GM21526 (cell line): ENCODE measurements at regions not wholly inside any gene's neighbourhood (a gene's known extent, or its start where the extent isn't known, plus 50 kb on each side); places are given as distances from the start of the nearest gene placed in this dataset.
"Not testable (repeated sequence)": the region's sequence is repeated elsewhere in the genome, so short reads cannot be mapped to it uniquely, and the experiment has no call there.

Experiments
- ATAC-seq: cut with Tn5 transposase; IDR thresholded peaks from one replicate; pipeline ENCODE4 v1.9.1; 2021; ENCODE audit warnings: moderate library complexity; ENCODE audit not compliant: unreplicated experiment, low FRiP score

DNA sequence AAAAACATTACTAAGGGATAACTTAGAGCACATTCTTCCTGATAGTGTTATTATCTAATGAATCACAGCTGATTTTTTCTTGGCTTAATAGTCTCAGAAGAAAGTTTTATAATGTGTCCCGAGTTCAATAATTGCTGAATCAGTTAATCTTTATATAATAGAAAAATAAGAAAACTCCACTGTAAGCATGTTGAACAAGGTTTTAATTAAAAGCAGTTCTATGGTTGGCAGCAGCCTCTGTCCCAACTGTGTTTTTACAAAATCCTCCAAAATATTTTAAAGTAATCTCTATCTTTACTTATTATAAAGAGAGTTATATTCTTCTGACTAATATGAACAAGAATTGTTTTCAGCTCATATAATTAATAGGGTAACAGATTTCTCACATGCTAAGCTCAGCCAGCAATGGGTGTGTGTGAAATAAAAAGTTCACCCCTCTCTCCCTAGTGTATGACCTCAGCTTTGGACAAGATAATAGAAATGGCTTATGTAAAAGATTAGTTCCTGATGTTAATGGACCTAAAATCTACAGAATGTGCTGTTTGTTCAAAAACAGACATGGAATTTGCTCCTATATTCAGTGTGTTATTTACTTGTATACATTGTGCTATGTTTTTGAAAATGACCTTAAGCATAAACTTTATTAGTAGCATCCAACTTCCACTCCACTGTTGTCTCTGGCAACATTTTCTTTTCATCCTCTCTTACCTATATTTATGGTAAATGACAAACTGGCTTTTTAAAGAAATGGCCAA, 67.1 kb upstream of the DCN start:
- no peak for ATAC-seq

DNA sequence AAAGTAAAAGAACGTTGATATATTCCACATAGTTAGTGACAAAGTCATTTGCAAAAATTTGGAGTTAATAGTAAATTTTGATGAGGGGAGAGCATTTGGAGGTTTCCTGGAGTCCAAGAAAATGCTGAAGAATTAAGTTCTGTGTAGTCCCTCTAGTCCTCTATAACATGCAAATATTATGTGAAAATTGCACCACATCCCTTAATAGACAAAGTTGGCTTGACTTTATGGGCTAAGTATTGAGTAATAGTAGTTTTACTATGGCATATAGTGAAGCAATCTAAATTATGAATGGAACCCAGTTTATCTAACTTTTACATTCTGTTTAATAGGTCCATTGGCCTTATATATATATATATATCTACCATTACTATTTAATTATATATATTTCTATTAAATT, 66.4 kb upstream of the DCN start:
- no peak for ATAC-seq

DNA sequence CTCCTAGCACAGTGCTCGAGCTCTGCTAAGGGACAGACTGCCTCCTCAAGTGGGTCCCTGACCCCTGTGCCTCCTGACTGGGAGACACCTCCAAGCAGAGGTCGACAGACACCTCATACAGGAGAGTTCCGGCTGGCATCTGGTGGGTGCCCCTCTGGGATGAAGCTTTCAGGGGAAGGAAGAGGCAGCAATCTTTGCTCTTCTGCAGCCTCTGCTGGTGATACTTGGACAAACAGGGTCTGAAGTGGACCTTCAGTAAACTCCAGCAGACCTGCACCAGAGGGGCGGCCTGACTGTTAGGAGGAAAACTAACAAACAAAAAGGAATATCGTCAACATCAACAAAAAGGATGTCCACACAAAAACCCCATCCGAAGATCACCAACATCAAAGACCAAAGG, 60.6 kb upstream of the DCN start:
- ATAC-seq, result not testable (repeated sequence)

DNA sequence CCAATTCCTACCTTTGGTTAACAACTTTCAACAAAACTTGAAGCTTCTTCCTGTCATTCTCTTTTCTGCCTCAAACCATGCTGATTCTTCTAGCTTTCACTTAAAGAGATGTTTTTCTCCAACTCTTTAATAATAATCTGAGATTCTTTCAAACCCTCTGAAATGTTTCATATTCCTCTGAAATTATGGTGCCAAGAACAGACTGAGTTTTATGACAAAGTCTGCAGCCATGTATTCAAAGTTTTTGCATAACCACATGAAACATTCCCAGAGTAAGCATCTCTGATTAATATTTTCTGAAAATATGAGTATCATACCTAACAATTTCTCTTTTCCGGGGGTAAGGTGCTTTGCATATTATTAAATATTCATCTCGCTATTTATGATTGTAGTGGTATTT, 59.1 kb upstream of the DCN start:
- ATAC-seq, result no peak

DNA sequence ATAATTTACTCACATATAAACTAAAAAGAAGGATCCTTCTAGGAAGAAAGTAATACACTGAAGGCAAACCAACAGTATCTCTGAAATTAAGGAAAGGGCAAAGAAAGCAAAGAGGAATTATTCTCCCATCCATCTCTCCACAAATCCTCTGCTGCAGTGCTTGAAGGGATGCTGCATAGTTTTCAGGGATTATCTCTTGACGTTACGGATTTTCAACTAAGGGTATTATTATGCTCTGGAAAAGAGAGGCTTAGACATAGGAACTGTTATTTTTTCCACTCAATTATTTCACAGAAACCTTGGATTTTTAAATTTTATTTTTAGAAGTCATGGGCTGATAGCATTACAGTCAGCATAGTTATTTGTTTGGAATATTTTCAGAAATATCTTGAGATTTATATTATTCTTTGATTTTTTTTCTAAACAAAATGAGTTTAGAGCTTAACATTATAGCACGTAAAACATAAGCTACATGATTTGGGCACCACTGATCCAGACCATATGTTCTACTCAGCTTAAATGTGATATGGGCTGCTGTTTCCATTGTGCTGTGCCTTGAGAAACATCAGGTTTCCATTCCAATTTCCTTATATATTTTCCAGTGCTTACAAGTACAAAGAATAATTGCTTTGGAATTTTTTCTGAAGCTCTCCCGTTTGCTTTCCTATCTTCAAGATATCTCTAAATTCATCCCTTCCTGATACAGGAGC, 57.9 kb upstream of the DCN start:
- no peak for ATAC-seq

DNA sequence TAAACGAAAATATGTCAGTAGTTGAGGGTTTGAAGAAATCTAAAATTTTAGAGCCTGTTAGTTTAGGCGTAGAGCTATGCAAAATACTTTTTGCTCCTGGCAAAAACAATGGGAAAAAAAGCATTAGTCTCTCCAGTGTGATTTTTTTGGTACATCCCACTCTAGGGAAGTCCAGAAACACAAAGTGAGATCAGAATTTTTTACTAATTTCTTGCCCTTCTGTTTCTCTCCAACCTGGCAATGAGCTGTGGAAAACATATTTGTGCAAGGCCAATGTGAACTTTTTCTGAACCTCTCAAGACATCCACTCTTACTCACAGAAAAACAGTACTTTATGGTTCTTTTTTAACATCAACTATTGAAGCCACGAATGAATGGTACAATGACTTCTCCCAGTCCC, 56.9 kb upstream of the DCN start:
- no peak for ATAC-seq
